Ovary (tissue), 7 donors: ENCODE measurements at regions not wholly inside any gene's neighbourhood (a gene's known extent, or its start where the extent isn't known, plus 50 kb on each side); places are given as distances from the start of the nearest gene placed in this dataset.

Experiments
- DNase-seq, 5 donors: peaks; one replicate each; pipeline ENCODE4 v3.0.0-alpha.2; 2019 to 2020
- H3K27ac ChIP-seq, 2 donors: fragments of 200-600 bp; one replicate each; pipeline versions ENCODE4 v1.5.1 to v1.8.0; 2019 to 2022
- H3K27me3 ChIP-seq: fragments of 200-600 bp; one replicate; pipeline ENCODE4 v1.8.0; 2022
- H3K36me3 ChIP-seq: fragments of 200-600 bp; sonication (generic); one replicate; pipeline ENCODE4 v1.5.1; 2019
- H3K4me1 ChIP-seq: one replicate; pipeline ENCODE4 v1.8.1; 2013; ENCODE audit warnings: mild to moderate bottlenecking, moderate library complexity; ENCODE audit not compliant: insufficient read depth
- H3K4me3 ChIP-seq: fragments of 200-600 bp; sonication (generic); one replicate; pipeline ENCODE4 v1.5.1; 2017
- H3K9me3 ChIP-seq, 2 donors: fragments of 200-600 bp in 1 of 2; sonication (generic) in 1 of 2; one replicate each; pipeline versions ENCODE4 v1.5.1 to v1.8.1; 2013 to 2019; ENCODE audit warnings: mild to moderate bottlenecking in 1 of 2, moderate library complexity in 1 of 2
- CTCF ChIP-seq, 3 donors: fragments of 450-650 bp in 2 of 3; fragments of 200-600 bp in 1 of 3; IDR thresholded peaks; one replicate each; pipeline versions ENCODE4 v1.5.1 to v1.8.0; 2016 to 2022; ENCODE audit warnings: antibody characterized with exemption in 3 of 3, mild to moderate bottlenecking in 1 of 3
- EP300 ChIP-seq: sonication (generic); formaldehyde crosslinking; IDR thresholded peaks from one replicate; pipeline ENCODE4 v1.6.1; 2017; ENCODE audit warnings: antibody characterized with exemption
- POLR2A ChIP-seq: fragments of 450-650 bp; IDR thresholded peaks from one replicate; pipeline ENCODE4 v1.6.1; 2017; ENCODE audit warnings: antibody characterized with exemption, mild to moderate bottlenecking, moderate library complexity
- WGBS, 3 donors: extraction: QIAGEN DNeasy Blood & Tissue Kit in 1 of 3; methylation state at CpG; one replicate each; pipeline versions ENCODE4 v1.1.5 to v1.1.7; 2013 to 2017; 5-methylcytosine and 5-hydroxymethylcytosine counted together
- intact Hi-C, 4 donors: fragments of 100-400 bp; cut with DNase I; formaldehyde crosslinking; loops; one replicate each; pipeline versions ENCODE4 v1.11.0 to v1.15.1; 2022 to 2023
- donor health status: DM: no; HTN: no; CAD: no; lungs with moderate emphysema.
- donor health status: DM: no; HTN: no; CAD: no.
- donor health status: Bipolar disorder and iron deficiency.
- donor health status: DM: no; HTN: no; CAD: no.
- donor health status: DM: yes; HTN: yes; CAD: no.

DNA sequence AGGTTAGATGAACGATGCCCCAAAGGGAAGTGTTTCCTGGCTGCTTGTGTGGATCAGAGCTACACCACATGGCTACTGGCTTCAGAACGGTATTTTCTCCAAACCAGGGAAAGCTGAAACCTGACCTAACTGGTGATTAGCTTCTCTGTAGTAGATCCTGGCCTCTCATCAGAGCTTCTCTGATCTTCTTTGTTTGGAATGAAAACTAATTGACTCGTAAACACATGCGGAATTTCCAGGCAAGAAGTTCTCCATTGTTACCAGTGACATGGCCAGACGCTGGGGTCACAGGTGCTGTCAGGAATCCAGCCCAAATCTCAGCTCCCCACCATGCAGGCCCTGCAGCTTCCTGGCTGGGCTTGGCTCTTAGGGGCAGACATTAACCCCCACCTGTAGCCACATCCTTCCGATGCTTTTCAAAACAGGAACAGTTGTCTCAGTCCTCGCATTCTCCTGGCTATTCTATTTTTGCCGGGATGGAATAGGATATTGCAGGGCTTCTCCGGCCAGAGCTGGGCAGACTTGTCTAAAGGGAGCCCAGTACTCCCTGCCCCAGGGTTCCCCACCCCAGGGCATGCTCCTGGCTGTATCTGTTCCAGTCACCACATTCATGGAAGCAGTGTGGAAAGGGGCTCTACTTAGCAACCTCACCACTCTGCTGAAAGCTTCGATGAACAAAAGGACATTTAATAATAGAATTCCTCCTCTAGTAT is 305.4 kb upstream of the F9 start:
- Histone ChIP-seq H3K27ac (no peak overlapping the region), H3K4me1 (no peaks in the 10 kb centered on the region), H3K36me3 (no peaks in the 10 kb centered on the region), H3K9me3 (no peaks in the 10 kb centered on the region), H3K4me3 (no peak overlapping the region), H3K27me3 (no peaks in the 10 kb centered on the region)
- WGBS, 3 donors = 35 to 41% (median 38%) methylated on average over 10 of the region's 10 CpGs
- no peak for DNase-seq
- TF ChIP-seq CTCF (IDR thresholded peaks at IDR 0.05) (no peak), EP300 (no peak), POLR2A (no peak)
- intact Hi-C loops = no loop called here

DNA sequence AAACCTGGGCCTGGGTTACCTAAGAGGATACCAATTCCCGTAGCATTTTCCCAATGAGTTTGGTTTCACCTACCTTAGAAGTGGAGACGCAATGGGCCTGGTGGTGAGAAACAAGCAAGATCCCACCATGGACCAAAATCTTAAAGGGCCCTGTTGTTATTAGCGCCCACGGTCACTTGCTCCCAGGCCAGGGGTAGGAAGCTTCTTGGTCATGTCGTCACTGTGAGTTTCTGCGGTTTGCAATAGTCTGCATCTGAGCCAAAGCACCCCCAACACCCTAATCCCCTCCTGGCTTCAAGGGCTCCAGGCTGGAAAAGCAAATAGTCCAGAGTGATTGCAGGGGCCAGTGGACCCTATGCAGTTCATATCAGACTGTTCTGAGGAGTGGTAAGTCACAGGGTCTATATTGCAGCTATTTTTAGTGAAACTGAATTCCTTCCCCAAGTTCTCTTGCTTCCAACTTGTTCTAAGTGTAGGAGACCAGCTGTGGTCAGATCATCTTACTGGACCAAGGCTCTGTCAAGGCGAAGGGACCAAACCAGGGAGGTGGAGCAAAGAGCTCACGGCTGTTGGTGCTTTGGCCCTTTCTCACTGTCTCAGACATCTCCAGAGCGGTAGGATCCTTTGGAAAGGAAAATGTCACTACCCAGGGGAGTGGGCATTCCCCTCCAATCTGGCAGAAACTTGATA is 307.9 kb upstream of the F9 start:
- no peak for TF ChIP-seq CTCF (IDR thresholded peaks at IDR 0.05)
- TF ChIP-seq POLR2A = no peak
- no peak for TF ChIP-seq EP300
- intact Hi-C loops = no loop called here
- Histone ChIP-seq H3K27me3 (no peaks in the 10 kb centered on the region), H3K27ac (no peak overlapping the region), H3K9me3 (no peaks in the 10 kb centered on the region), H3K4me3 (no peak overlapping the region), H3K4me1 (no peaks in the 10 kb centered on the region), H3K36me3 (no peaks in the 10 kb centered on the region)
- no peak for DNase-seq
- 54 to 67% (median 66%) methylated on average over 9 of the region's 9 CpGs for WGBS, 3 donors

DNA sequence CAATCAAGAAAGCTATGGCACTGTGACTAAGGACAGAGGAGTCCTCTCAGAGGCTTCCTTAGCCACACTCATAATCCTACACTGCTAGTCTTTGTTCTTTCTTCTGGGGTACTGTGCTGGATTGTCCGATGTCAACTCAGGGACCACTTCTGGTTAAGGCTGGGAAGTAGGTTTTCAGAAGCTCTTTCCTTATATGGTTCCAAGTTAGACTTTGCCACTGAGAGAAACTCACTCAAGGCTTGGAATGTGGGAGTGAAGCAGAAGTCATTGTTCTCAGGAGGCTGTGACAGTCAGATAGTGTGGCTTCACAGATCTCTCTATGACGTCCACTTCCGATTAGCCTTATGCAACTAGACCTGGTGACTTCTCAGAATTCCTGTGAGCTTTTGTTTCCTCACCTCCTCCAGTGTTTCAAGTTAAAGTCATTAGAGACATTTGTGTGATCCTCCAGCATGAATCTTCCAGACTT is 317.3 kb upstream of the F9 start:
- DNase-seq = no peak
- 68 to 78% (median 72%) methylated on average over 3 of the region's 3 CpGs for WGBS, 3 donors
- no peak overlapping the region for H3K4me3 ChIP-seq
- H3K36me3 ChIP-seq = no peaks in the 10 kb centered on the region
- no peaks in the 10 kb centered on the region for H3K4me1 ChIP-seq
- H3K27me3 ChIP-seq = no peaks in the 10 kb centered on the region
- no peaks in the 10 kb centered on the region for H3K9me3 ChIP-seq
- intact Hi-C loops = no loop called here
- TF ChIP-seq POLR2A = no peak
- TF ChIP-seq EP300 = no peak
- TF ChIP-seq CTCF (IDR thresholded peaks at IDR 0.05) = no peak
- no peak overlapping the region for H3K27ac ChIP-seq

GRCh38 chrX:139211568-139212182 is 318.9 kb upstream of the F9 start:
- intact Hi-C loops = no loop called here
- H3K27me3 ChIP-seq = no peaks in the 10 kb centered on the region
- no peak for DNase-seq
- H3K4me3 ChIP-seq = no peak overlapping the region
- WGBS, 3 donors = 19 to 23% (median 19%) methylated on average over 8 of the region's 8 CpGs
- no peaks in the 10 kb centered on the region for H3K9me3 ChIP-seq
- no peaks in the 10 kb centered on the region for H3K36me3 ChIP-seq
- no peak for TF ChIP-seq POLR2A
- no peak for TF ChIP-seq CTCF (IDR thresholded peaks at IDR 0.05)
- TF ChIP-seq EP300 = no peak
- H3K27ac ChIP-seq = no peak overlapping the region
- no peaks in the 10 kb centered on the region for H3K4me1 ChIP-seq
